ENCODE measurements at regions not wholly inside any gene's neighbourhood (a gene's known extent, or its start where the extent isn't known, plus 50 kb on each side); places are given as distances from the start of the nearest gene placed in this dataset.

DNA sequence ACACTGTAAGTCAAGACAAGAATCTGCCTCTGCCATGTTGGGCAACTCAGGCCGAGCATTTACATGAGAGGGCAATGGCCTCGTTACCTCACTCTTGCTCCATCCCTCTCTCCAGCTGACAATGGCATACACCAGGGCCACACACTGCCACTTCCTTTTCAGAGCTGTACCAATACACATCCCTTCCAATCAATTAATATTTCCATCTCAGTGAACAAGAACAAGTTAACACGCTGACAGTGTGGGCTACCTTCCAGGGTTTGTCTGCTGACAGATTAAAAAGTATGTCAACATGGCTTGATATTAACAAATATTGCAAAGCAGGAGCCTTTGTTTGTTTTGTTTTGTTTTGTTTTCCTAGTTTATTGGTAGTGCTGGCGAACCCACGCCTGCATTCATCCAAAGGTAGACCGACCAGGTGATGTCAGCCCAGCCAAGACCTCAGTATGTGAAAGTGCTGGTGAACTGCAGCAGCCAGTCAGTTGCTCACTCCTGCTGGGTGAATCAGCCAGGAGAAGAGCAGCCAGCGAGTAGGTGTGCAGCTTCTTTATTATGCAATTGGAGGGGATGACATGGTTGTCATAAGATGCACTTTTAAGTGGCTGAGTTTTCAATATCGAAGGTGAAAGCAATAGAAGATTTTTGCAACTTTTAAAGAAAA lies 487.3 kb upstream of the JARID2 start:
- Histone ChIP-seq H3K27ac (no peak overlapping the region), H3K4me1 (peaks cover 0 to 30% (median 6%) of the 10 kb centered on the region in 4 donors), H3K9me3 (no peaks in the 10 kb centered on the region), H3K36me3 (no peaks in the 10 kb centered on the region), H3K27me3 (no peaks in the 10 kb centered on the region), H3K4me3 (no peak overlapping the region)
- TF ChIP-seq, protein P1, sequence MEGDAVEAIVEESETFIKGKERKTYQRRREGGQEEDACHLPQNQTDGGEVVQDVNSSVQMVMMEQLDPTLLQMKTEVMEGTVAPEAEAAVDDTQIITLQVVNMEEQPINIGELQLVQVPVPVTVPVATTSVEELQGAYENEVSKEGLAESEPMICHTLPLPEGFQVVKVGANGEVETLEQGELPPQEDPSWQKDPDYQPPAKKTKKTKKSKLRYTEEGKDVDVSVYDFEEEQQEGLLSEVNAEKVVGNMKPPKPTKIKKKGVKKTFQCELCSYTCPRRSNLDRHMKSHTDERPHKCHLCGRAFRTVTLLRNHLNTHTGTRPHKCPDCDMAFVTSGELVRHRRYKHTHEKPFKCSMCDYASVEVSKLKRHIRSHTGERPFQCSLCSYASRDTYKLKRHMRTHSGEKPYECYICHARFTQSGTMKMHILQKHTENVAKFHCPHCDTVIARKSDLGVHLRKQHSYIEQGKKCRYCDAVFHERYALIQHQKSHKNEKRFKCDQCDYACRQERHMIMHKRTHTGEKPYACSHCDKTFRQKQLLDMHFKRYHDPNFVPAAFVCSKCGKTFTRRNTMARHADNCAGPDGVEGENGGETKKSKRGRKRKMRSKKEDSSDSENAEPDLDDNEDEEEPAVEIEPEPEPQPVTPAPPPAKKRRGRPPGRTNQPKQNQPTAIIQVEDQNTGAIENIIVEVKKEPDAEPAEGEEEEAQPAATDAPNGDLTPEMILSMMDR (IDR thresholded peaks at IDR 0.05): no peak
- TF ChIP-seq POLR2A (IDR thresholded peaks at IDR 0.05) (no peak), POLR2AphosphoS5 (IDR thresholded peaks at IDR 0.05) (no peak), EP300 (IDR thresholded peaks at IDR 0.05; ENCODE audit: low read depth) (no peak)
- DNase-seq: no peak
- 56 to 60% methylated on average over 7 to 8 of the region's 8 CpGs for WGBS, 2 donors (ENCODE audit: low coverage in 1 of 2)
- in situ Hi-C loops (cut with MboI; ENCODE audit: low pct_ligation_motif_present in 1 of 4, low pct_unique_long_range_greater_than_20kb in 1 of 4, low sequenced_read_pairs in 3 of 4) (no loop called here), intact Hi-C loops (cut with DNase I; ENCODE audit: low total_unique reads) (no loop called here)

- H3K36me3 ChIP-seq: no peaks in the 10 kb centered on the region
- H3K27me3 ChIP-seq: no peaks in the 10 kb centered on the region
- DNase-seq: peak; percentile 29
- in situ Hi-C loops (cut with MboI; ENCODE audit: low pct_ligation_motif_present in 1 of 4, low pct_unique_long_range_greater_than_20kb in 1 of 4, low sequenced_read_pairs in 3 of 4): no loop called here
- H3K4me1 ChIP-seq: peaks cover 0 to 31% (median 8%) of the 10 kb centered on the region in 4 donors
- no peak overlapping the region for H3K4me3 ChIP-seq
- 51 to 61% methylated on average over 4 of the region's 4 CpGs for WGBS, 2 donors (ENCODE audit: low coverage in 1 of 2)
- H3K27ac ChIP-seq: peak overlapping the region in 3 of 4 donors; percentile 9 to 39 (median 24)
- no peaks in the 10 kb centered on the region for H3K9me3 ChIP-seq
- no peak for TF ChIP-seq EP300 (IDR thresholded peaks at IDR 0.05; ENCODE audit: low read depth)
- peak in 2 of 3 donors; percentile 17 to 32 for TF ChIP-seq POLR2AphosphoS5 (IDR thresholded peaks at IDR 0.05)
- intact Hi-C loops (cut with DNase I; ENCODE audit: low total_unique reads): no loop called here
Measured at GRCh38 chr6:14759976-14760672, 485.7 kb upstream of the JARID2 start.

GRCh38 chr6:14762077-14762476 lies 483.8 kb upstream of the JARID2 start:
- intact Hi-C loops (cut with DNase I; ENCODE audit: low total_unique reads): no loop called here
- no peaks in the 10 kb centered on the region for H3K9me3 ChIP-seq
- no peak for TF ChIP-seq EP300 (IDR thresholded peaks at IDR 0.05; ENCODE audit: low read depth)
- TF ChIP-seq POLR2AphosphoS5 (IDR thresholded peaks at IDR 0.05): no peak
- TF ChIP-seq, protein P1 (IDR thresholded peaks at IDR 0.05): no peak
- TF ChIP-seq POLR2A (IDR thresholded peaks at IDR 0.05): no peak
- no peaks in the 10 kb centered on the region for H3K27me3 ChIP-seq
- no peak overlapping the region for H3K4me3 ChIP-seq
- 73% methylated on average over 8 of the region's 8 CpGs; no CpG with 5 or more reads in 1 of the 2 donors for WGBS, 2 donors (ENCODE audit: low coverage in 1 of 2)
- in situ Hi-C loops (cut with MboI; ENCODE audit: low pct_ligation_motif_present in 1 of 4, low pct_unique_long_range_greater_than_20kb in 1 of 4, low sequenced_read_pairs in 3 of 4): no loop called here
- DNase-seq: peak; percentile 25
- H3K36me3 ChIP-seq: no peaks in the 10 kb centered on the region
- no peak overlapping the region for H3K27ac ChIP-seq
- peaks cover 0 to 31% (median 8%) of the 10 kb centered on the region in 4 donors for H3K4me1 ChIP-seq

- no peaks in the 10 kb centered on the region for H3K9me3 ChIP-seq
- H3K27ac ChIP-seq: no peak overlapping the region
- H3K27me3 ChIP-seq: no peaks in the 10 kb centered on the region
- intact Hi-C loops (cut with DNase I; ENCODE audit: low total_unique reads) (no loop called here), in situ Hi-C loops (cut with MboI; ENCODE audit: low pct_ligation_motif_present in 1 of 4, low pct_unique_long_range_greater_than_20kb in 1 of 4, low sequenced_read_pairs in 3 of 4) (no loop called here)
- 66% methylated on average over 6 of the region's 6 CpGs; no CpG with 5 or more reads in 1 of the 2 donors for WGBS, 2 donors (ENCODE audit: low coverage in 1 of 2)
- TF ChIP-seq EP300 (IDR thresholded peaks at IDR 0.05; ENCODE audit: low read depth) (no peak), POLR2AphosphoS5 (IDR thresholded peaks at IDR 0.05) (no peak), POLR2A (IDR thresholded peaks at IDR 0.05) (no peak)
- TF ChIP-seq, protein P1 (IDR thresholded peaks at IDR 0.05): no peak
- H3K4me1 ChIP-seq: peaks cover 0 to 31% (median 8%) of the 10 kb centered on the region in 4 donors
- no peaks in the 10 kb centered on the region for H3K36me3 ChIP-seq
- no peak overlapping the region for H3K4me3 ChIP-seq
- no peak for DNase-seq
Measured at GRCh38 chr6:14763139-14763538, 482.7 kb upstream of the JARID2 start.
